ENCODE measurements at regions not wholly inside any gene's neighbourhood (a gene's known extent, or its start where the extent isn't known, plus 50 kb on each side); places are given as distances from the start of the nearest gene placed in this dataset.

GRCh38 chr3:21174461-21174860 lies 576.5 kb downstream of the ZNF385D start:
- H3K4me2 ChIP-seq (ENCODE audit: low read depth, low read length, poor library complexity, severe bottlenecking): no peak overlapping the region
- TF ChIP-seq EZH2phosphoT487 (IDR thresholded peaks at IDR 0.05; ENCODE audit: borderline replicate concordance): no peak
- no peak for TF ChIP-seq CTCF (conservative IDR thresholded peaks at IDR 0.05; ENCODE audit: low read length)
- no peaks in the 10 kb centered on the region for H3K9me2 ChIP-seq (replicated peaks; ENCODE audit: low read depth, low read length)
- no peaks in the 10 kb centered on the region for H4K20me1 ChIP-seq (ENCODE audit: insufficient read depth, low read length, poor library complexity, severe bottlenecking)
- no peak overlapping the region for H2AFZ ChIP-seq (ENCODE audit: low read length)
- H3K9ac ChIP-seq (ENCODE audit: low read depth, low read length, poor library complexity, severe bottlenecking): no peak overlapping the region
- H3K36me3 ChIP-seq (ENCODE audit: insufficient read depth, low read length): no peaks in the 10 kb centered on the region
- H3K27me3 ChIP-seq (ENCODE audit: insufficient read depth, low read length, poor library complexity, severe bottlenecking): no peaks in the 10 kb centered on the region
- H3K79me2 ChIP-seq (ENCODE audit: insufficient read depth, low read length): no peaks in the 10 kb centered on the region
- no peaks in the 10 kb centered on the region for H3F3A ChIP-seq (ENCODE audit: low read depth)
- H3K4me1 ChIP-seq (ENCODE audit: insufficient read depth, low read length, poor library complexity, severe bottlenecking): no peaks in the 10 kb centered on the region
- no peaks in the 10 kb centered on the region; the same call in 1 of the 2 replicates for H3K9me3 ChIP-seq (ENCODE audit: insufficient read depth, low read depth, low read length)
- H3K4me3 ChIP-seq (ENCODE audit: low read length, poor library complexity, severe bottlenecking): no peak overlapping the region

GRCh38 chr3:21170964-21171363 lies 580.0 kb downstream of the ZNF385D start:
- H4K20me1 ChIP-seq (ENCODE audit: insufficient read depth, low read length, poor library complexity, severe bottlenecking): no peaks in the 10 kb centered on the region
- H3K4me1 ChIP-seq (ENCODE audit: insufficient read depth, low read length, poor library complexity, severe bottlenecking): no peaks in the 10 kb centered on the region
- TF ChIP-seq CTCF (conservative IDR thresholded peaks at IDR 0.05; ENCODE audit: low read length): peak; percentile 53
- no peak for TF ChIP-seq EZH2phosphoT487 (IDR thresholded peaks at IDR 0.05; ENCODE audit: borderline replicate concordance)
- no peaks in the 10 kb centered on the region for H3K9me2 ChIP-seq (replicated peaks; ENCODE audit: low read depth, low read length)
- H3K79me2 ChIP-seq (ENCODE audit: insufficient read depth, low read length): no peaks in the 10 kb centered on the region
- no peak overlapping the region for H3K4me2 ChIP-seq (ENCODE audit: low read depth, low read length, poor library complexity, severe bottlenecking)
- H2AFZ ChIP-seq (ENCODE audit: low read length): no peak overlapping the region
- no peak overlapping the region for H3K4me3 ChIP-seq (ENCODE audit: low read length, poor library complexity, severe bottlenecking)
- H3K27me3 ChIP-seq (ENCODE audit: insufficient read depth, low read length, poor library complexity, severe bottlenecking): no peaks in the 10 kb centered on the region
- no peaks in the 10 kb centered on the region for H3F3A ChIP-seq (ENCODE audit: low read depth)
- H3K9ac ChIP-seq (ENCODE audit: low read depth, low read length, poor library complexity, severe bottlenecking): no peak overlapping the region
- no peaks in the 10 kb centered on the region for H3K36me3 ChIP-seq (ENCODE audit: insufficient read depth, low read length)
- no peaks in the 10 kb centered on the region for H3K9me3 ChIP-seq (ENCODE audit: insufficient read depth, low read depth, low read length)

GRCh38 chr3:21169948-21170347 lies 581.1 kb downstream of the ZNF385D start:
- H3K4me2 ChIP-seq (ENCODE audit: low read depth, low read length, poor library complexity, severe bottlenecking): no peak overlapping the region
- no peaks in the 10 kb centered on the region for H3K9me2 ChIP-seq (replicated peaks; ENCODE audit: low read depth, low read length)
- H3K36me3 ChIP-seq (ENCODE audit: insufficient read depth, low read length): no peaks in the 10 kb centered on the region
- H3K4me3 ChIP-seq (ENCODE audit: low read length, poor library complexity, severe bottlenecking): no peak overlapping the region
- no peaks in the 10 kb centered on the region for H3K79me2 ChIP-seq (ENCODE audit: insufficient read depth, low read length)
- no peaks in the 10 kb centered on the region for H3F3A ChIP-seq (ENCODE audit: low read depth)
- no peak overlapping the region for H3K9ac ChIP-seq (ENCODE audit: low read depth, low read length, poor library complexity, severe bottlenecking)
- no peaks in the 10 kb centered on the region for H3K9me3 ChIP-seq (ENCODE audit: insufficient read depth, low read depth, low read length)
- no peaks in the 10 kb centered on the region for H3K4me1 ChIP-seq (ENCODE audit: insufficient read depth, low read length, poor library complexity, severe bottlenecking)
- H2AFZ ChIP-seq (ENCODE audit: low read length): no peak overlapping the region
- no peaks in the 10 kb centered on the region for H3K27me3 ChIP-seq (ENCODE audit: insufficient read depth, low read length, poor library complexity, severe bottlenecking)
- no peaks in the 10 kb centered on the region for H4K20me1 ChIP-seq (ENCODE audit: insufficient read depth, low read length, poor library complexity, severe bottlenecking)
- TF ChIP-seq EZH2phosphoT487 (IDR thresholded peaks at IDR 0.05; ENCODE audit: borderline replicate concordance): no peak
- TF ChIP-seq CTCF (conservative IDR thresholded peaks at IDR 0.05; ENCODE audit: low read length): no peak

Measured in Loucy (cell line).